ENCODE measurements at regions not wholly inside any gene's neighbourhood (a gene's known extent, or its start where the extent isn't known, plus 50 kb on each side); places are given as distances from the start of the nearest gene placed in this dataset.

- no peak for TF ChIP-seq NFE2L2 (IDR thresholded peaks at IDR 0.05; ENCODE audit: low read depth, low read length)
Observed at GRCh38 chr5:115735108-115735998, 81.1 kb downstream of the CDO1 start (continued).

GRCh38 chr5:115733607-115734006 is 82.9 kb downstream of the CDO1 start:
- no peaks in the 10 kb centered on the region for H3K9me1 ChIP-seq (ENCODE audit: insufficient read depth, low read length)
- POLR2A ChIA-PET (ENCODE audit: unreplicated experiment) = no interaction called here
- in situ Hi-C loops (cut with MboI; ENCODE audit: low sequenced_read_pairs) (no loop called here), intact Hi-C loops (cut with micrococcal nuclease) (no loop called here), dilution Hi-C loops (cut with HindIII; ENCODE audit: low sequenced_read_pairs, unreplicated experiment) (no loop called here)
- H2BK15ac ChIP-seq (ENCODE audit: low read depth, low read length) = no peak overlapping the region
- CTCF ChIA-PET = no interaction called here
- no peak overlapping the region for H4K91ac ChIP-seq (ENCODE audit: insufficient read depth, low read depth, low read length)
- H2BK20ac ChIP-seq (ENCODE audit: low read depth, low read length) = no peak overlapping the region
- no peak overlapping the region for H3K23ac ChIP-seq (ENCODE audit: low read depth, low read length)
- H3K9ac ChIP-seq (ENCODE audit: low read depth, low read length) = no peak overlapping the region
- no peak for TF ChIP-seq MAFK (IDR thresholded peaks at IDR 0.05; ENCODE audit: low read depth, low read length)
- no peak for TF ChIP-seq BHLHE40 (IDR thresholded peaks at IDR 0.05; ENCODE audit: low read depth, low read length)
- TF ChIP-seq CTCF (conservative IDR thresholded peaks at IDR 0.05; ENCODE audit: low read depth, low read length) = no peak
- no peak for TF ChIP-seq NFE2L2 (IDR thresholded peaks at IDR 0.05; ENCODE audit: low read depth, low read length)
- TF ChIP-seq RAD21 (IDR thresholded peaks at IDR 0.05; ENCODE audit: low read length) = no peak
- no peak for TF ChIP-seq MAZ (IDR thresholded peaks at IDR 0.05; ENCODE audit: borderline replicate concordance, low read depth, low read length)
- TF ChIP-seq POLR2A (IDR thresholded peaks at IDR 0.05; ENCODE audit: low read depth, low read length) = no peak
- TF ChIP-seq RCOR1 (IDR thresholded peaks at IDR 0.05; ENCODE audit: insufficient replicate concordance, low read length) = no peak
- TF ChIP-seq MXI1 (IDR thresholded peaks at IDR 0.05; ENCODE audit: borderline replicate concordance, low read depth, low read length) = no peak
- no peak for TF ChIP-seq USF2 (IDR thresholded peaks at IDR 0.05; ENCODE audit: low read depth, low read length)
- no peak for TF ChIP-seq CEBPB (IDR thresholded peaks at IDR 0.05; ENCODE audit: low read depth, low read length)
- no peak for TF ChIP-seq RFX5 (IDR thresholded peaks at IDR 0.05; ENCODE audit: low read depth, low read length)
- no peaks in the 10 kb centered on the region for H3K36me3 ChIP-seq (ENCODE audit: control insufficient read depth, insufficient read depth, low read length)
- no peak overlapping the region for H2AK5ac ChIP-seq (ENCODE audit: low read depth, low read length)
- H3K56ac ChIP-seq (ENCODE audit: extremely low read depth, insufficient read depth, low read length) = no peak overlapping the region
- DNase-seq (no peak), ATAC-seq (ENCODE audit: low read depth) (no peak)
- H4K5ac ChIP-seq (ENCODE audit: low read depth, low read length) = no peak overlapping the region
- H3K79me1 ChIP-seq (ENCODE audit: low read depth in 1 of 2, low read length in 2 of 2) = no peaks in the 10 kb centered on the region
- no peaks in the 10 kb centered on the region for H3K4me1 ChIP-seq (ENCODE audit: control insufficient read depth, insufficient read depth, low read length)
- H2AK9ac ChIP-seq (replicated peaks; ENCODE audit: low read depth, low read length, poor library complexity) = no peak overlapping the region
- peaks cover 3% of the 10 kb centered on the region for H3K27me3 ChIP-seq (ENCODE audit: control insufficient read depth, insufficient read depth, low read length)
- BruUV-seq (replicated peaks) = no TSS peak
- no peak overlapping the region for H3K14ac ChIP-seq (replicated peaks; ENCODE audit: low read depth, low read length)
- H3K9me3 ChIP-seq (ENCODE audit: control insufficient read depth, insufficient read depth, low read length) = no peaks in the 10 kb centered on the region
- H3K4ac ChIP-seq (ENCODE audit: low read depth, low read length) = no peak overlapping the region
- no peak overlapping the region for H2AFZ ChIP-seq (replicated peaks; ENCODE audit: low read length, poor library complexity)
- no peak overlapping the region for H3K18ac ChIP-seq (ENCODE audit: low read depth, low read length)
- no peak overlapping the region for H3K27ac ChIP-seq (ENCODE audit: insufficient read depth, low read length)
- H3K4me3 ChIP-seq (ENCODE audit: insufficient read depth, low read depth, low read length) = no peak overlapping the region
- no peak overlapping the region for H3K4me2 ChIP-seq (ENCODE audit: low read depth, low read length)
- WGBS, 2 experiments (ENCODE audit: extremely low coverage in 2 of 2, insufficient read length in 1 of 2) = no CpG with 5 or more reads among the region's 2 CpGs
- H4K20me1 ChIP-seq (ENCODE audit: insufficient read depth, low read length) = no peaks in the 10 kb centered on the region
- H2BK120ac ChIP-seq (ENCODE audit: low read depth, low read length) = no peak overlapping the region
- no peak overlapping the region for H4K8ac ChIP-seq (ENCODE audit: low read depth in 2 of 2, low read length in 2 of 2)
- no peak overlapping the region for H2BK5ac ChIP-seq (ENCODE audit: low read depth, low read length, poor library complexity, severe bottlenecking)
